HepG2 (cell line): ENCODE measurements at regions not wholly inside any gene's neighbourhood (a gene's known extent, or its start where the extent isn't known, plus 50 kb on each side); places are given as distances from the start of the nearest gene placed in this dataset.

Source experiments
- FOXM1 ChIP-seq: sonication (generic); formaldehyde crosslinking; IDR thresholded peaks from 2 replicates; pipeline ENCODE4 v1.5.0; 2020; ENCODE audit warnings: missing genetic modification reagents
- HIVEP1 ChIP-seq: sonication (generic); formaldehyde crosslinking; IDR thresholded peaks from 2 replicates; pipeline ENCODE4 v1.4.0; 2020; ENCODE audit warnings: mild to moderate bottlenecking, missing genetic modification reagents
- HMGA1 ChIP-seq: sonication (generic); formaldehyde crosslinking; conservative IDR thresholded peaks from 2 replicates; pipeline ENCODE4 v1.4.0; 2020; ENCODE audit warnings: missing genetic modification reagents
- ISX ChIP-seq: sonication (generic); formaldehyde crosslinking; conservative IDR thresholded peaks from 2 replicates; pipeline ENCODE4 v1.5.0; 2020; ENCODE audit warnings: missing genetic modification reagents
- LCORL ChIP-seq, 2 experiments: fragments of 450-650 bp in 1 of 2; sonication (generic) in 1 of 2; formaldehyde crosslinking in 1 of 2; IDR thresholded peaks; 2 replicates each; pipeline versions ENCODE4 v1.5.0 to v1.6.1; 2017 to 2020; ENCODE audit warnings: antibody characterized with exemption in 1 of 2, missing genetic modification reagents in 1 of 2
- MAF1 ChIP-seq: sonication (generic); formaldehyde crosslinking; IDR thresholded peaks from 2 replicates; pipeline ENCODE4 v1.5.0; 2020; ENCODE audit warnings: missing genetic modification reagents, borderline replicate concordance
- MAFF ChIP-seq: IDR thresholded peaks from 2 replicates; pipeline ENCODE4 v1.6.1; 2011; ENCODE audit warnings: low read depth, low read length, improper control_type of control experiment
- PHF20 ChIP-seq: sonication (generic); formaldehyde crosslinking; IDR thresholded peaks from 2 replicates; pipeline ENCODE4 v1.5.0; 2020; ENCODE audit warnings: mild to moderate bottlenecking, missing genetic modification reagents
- TARDBP ChIP-seq: sonication (generic); formaldehyde crosslinking; IDR thresholded peaks from 2 replicates; pipeline ENCODE4 v1.8.0; 2022; ENCODE audit warnings: mild to moderate bottlenecking, missing genetic modification reagents
- TCF7 ChIP-seq: sonication (generic); IDR thresholded peaks from 2 replicates; pipeline ENCODE4 v1.6.1; 2016; ENCODE audit warnings: antibody characterized with exemption, low read depth
- ZBTB8A ChIP-seq: sonication (generic); formaldehyde crosslinking; IDR thresholded peaks from 2 replicates; pipeline ENCODE4 v1.4.0; 2020; ENCODE audit warnings: mild to moderate bottlenecking, low read depth, missing genetic modification reagents, borderline replicate concordance
- ZFP36L2 ChIP-seq: sonication (generic); formaldehyde crosslinking; IDR thresholded peaks from 2 replicates; pipeline ENCODE4 v1.4.0; 2020; ENCODE audit warnings: missing genetic modification reagents
- ZNF10 ChIP-seq: sonication (generic); formaldehyde crosslinking; IDR thresholded peaks from 2 replicates; pipeline ENCODE4 v1.4.0; 2020; ENCODE audit warnings: mild to moderate bottlenecking, low read depth, missing genetic modification reagents, borderline replicate concordance
- ZNF3 ChIP-seq: IDR thresholded peaks from 2 replicates; pipeline ENCODE4 v1.7.0; 2017; ENCODE audit warnings: inconsistent platforms
- ZNF672 ChIP-seq: sonication (generic); formaldehyde crosslinking; IDR thresholded peaks from 2 replicates; pipeline ENCODE4 v1.8.1; 2022; ENCODE audit warnings: missing genetic modification reagents
- ZNF773 ChIP-seq: sonication (generic); formaldehyde crosslinking; IDR thresholded peaks from 2 replicates; pipeline ENCODE4 v1.4.0; 2020; ENCODE audit warnings: missing genetic modification reagents, borderline replicate concordance
- TF ChIP-seq, protein P1 (sequence below): sonication (generic); formaldehyde crosslinking; IDR thresholded peaks from 2 replicates; pipeline ENCODE4 v1.8.1; 2023; ENCODE audit warnings: mild to moderate bottlenecking, moderate library complexity, missing genetic modification reagents
- TF ChIP-seq, protein P2 (sequence below): fragments of 450-650 bp; IDR thresholded peaks from 2 replicates; pipeline ENCODE4 v1.6.1; 2017; ENCODE audit warnings: mild to moderate bottlenecking
- TF ChIP-seq, protein P3 (sequence below): sonication (generic); formaldehyde crosslinking; IDR thresholded peaks from 2 replicates; pipeline ENCODE4 v1.8.1; 2023; ENCODE audit warnings: mild to moderate bottlenecking, missing genetic modification reagents, borderline replicate concordance
- TF ChIP-seq, protein P4 (sequence below): sonication (generic); formaldehyde crosslinking; IDR thresholded peaks from 2 replicates; pipeline ENCODE4 v1.8.0; 2022; ENCODE audit warnings: mild to moderate bottlenecking, missing genetic modification reagents, borderline replicate concordance
- TF ChIP-seq, protein P5 (sequence below): sonication (generic); formaldehyde crosslinking; IDR thresholded peaks from 2 replicates; pipeline ENCODE4 v1.4.0; 2020; ENCODE audit warnings: mild to moderate bottlenecking, missing genetic modification reagents

DNA sequence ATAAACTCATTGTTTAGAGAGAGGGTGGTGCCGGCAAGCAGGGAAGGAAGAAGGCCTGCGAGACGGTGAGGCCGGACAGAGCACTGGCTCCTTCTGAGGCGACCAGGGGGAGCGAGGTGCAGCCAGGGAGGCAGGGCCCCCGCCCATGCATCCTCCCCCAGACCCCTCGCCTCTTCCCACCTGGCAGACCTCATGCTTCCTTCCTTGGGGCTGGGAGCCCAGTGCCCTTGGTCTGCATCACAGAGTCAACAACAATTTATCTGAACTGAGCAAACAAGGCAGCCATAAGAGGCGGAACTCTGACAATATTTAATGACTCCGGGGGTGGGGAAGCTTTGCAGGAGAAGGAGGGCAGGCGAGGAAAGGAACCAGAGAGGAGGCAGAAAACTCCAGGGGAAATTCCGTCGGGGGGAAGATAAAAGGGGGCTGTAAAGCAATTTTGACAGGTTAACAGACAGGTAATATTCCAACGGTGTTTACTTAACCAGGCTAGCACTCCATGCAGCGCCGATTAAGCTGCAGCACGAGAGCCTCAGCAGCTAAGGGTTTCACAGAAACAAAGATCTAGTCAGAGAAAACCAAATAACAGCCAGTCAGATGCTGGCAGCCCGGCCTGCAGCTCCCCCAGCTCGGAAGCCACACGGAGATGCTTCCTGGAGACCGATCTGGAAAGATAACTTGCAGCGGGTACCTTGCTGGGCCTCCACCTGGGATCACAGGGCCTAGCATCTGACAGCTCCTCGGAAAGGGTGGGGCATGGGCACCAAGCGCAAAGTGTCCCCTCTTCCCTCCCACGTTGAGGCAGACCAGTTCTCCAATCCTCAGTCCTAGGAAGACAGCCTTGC lies 398.2 kb downstream of the SOX9 start (continued):
- TF ChIP-seq ZNF10 (no peak), ZNF773 (CRISPR knock-in tag) (no peak), TARDBP (CRISPR knock-in tag) (peak; percentile 91), TCF7 (peak; percentile 90), ZBTB8A (CRISPR knock-in tag) (no peak), HMGA1 (no peak), FOXM1 (CRISPR knock-in tag) (no peak), PHF20 (CRISPR knock-in tag) (0 out of 2 replicates have a peak, but pooled peaks have one; percentile 0), ISX (no peak), ZFP36L2 (CRISPR knock-in tag) (no peak), ZNF3 (CRISPR knock-in tag) (peak; percentile 49; the same call in 1 of the 2 replicates), MAF1 (CRISPR knock-in tag) (no peak), ZNF672 (no peak), LCORL (IDR thresholded peaks at IDR 0.05) (no peak), LCORL (CRISPR knock-in tag; IDR thresholded peaks at IDR 0.05) (peak; percentile 70), HIVEP1 (CRISPR knock-in tag) (no peak), MAFF (no peak)
- TF ChIP-seq, protein P1, sequence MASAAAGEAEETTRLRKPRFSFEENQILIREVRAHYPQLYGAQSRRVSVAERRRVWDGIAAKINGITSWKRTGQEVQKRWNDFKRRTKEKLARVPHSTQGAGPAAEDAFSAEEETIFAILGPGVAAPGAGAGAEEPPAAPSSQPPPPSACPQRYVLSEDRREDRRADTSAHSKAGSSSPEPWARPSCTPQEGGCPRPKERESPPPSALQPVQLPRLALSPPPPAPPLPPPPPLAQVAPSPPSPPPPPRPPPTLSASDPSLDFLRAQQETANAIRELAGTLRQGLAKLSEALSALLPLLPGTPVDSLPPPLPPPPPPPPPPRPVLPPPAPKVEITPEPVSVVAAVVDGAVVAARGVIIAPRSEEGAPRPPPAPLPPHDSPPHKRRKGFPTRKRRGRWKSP (CRISPR knock-in tag): peak; percentile 65
- TF ChIP-seq, protein P2, sequence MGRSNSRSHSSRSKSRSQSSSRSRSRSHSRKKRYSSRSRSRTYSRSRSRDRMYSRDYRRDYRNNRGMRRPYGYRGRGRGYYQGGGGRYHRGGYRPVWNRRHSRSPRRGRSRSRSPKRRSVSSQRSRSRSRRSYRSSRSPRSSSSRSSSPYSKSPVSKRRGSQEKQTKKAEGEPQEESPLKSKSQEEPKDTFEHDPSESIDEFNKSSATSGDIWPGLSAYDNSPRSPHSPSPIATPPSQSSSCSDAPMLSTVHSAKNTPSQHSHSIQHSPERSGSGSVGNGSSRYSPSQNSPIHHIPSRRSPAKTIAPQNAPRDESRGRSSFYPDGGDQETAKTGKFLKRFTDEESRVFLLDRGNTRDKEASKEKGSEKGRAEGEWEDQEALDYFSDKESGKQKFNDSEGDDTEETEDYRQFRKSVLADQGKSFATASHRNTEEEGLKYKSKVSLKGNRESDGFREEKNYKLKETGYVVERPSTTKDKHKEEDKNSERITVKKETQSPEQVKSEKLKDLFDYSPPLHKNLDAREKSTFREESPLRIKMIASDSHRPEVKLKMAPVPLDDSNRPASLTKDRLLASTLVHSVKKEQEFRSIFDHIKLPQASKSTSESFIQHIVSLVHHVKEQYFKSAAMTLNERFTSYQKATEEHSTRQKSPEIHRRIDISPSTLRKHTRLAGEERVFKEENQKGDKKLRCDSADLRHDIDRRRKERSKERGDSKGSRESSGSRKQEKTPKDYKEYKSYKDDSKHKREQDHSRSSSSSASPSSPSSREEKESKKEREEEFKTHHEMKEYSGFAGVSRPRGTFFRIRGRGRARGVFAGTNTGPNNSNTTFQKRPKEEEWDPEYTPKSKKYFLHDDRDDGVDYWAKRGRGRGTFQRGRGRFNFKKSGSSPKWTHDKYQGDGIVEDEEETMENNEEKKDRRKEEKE: no peak
- TF ChIP-seq, protein P3, sequence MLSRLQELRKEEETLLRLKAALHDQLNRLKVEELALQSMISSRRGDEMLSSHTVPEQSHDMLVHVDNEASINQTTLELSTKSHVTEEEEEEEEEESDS (CRISPR knock-in tag): no peak
- TF ChIP-seq, protein P4, sequence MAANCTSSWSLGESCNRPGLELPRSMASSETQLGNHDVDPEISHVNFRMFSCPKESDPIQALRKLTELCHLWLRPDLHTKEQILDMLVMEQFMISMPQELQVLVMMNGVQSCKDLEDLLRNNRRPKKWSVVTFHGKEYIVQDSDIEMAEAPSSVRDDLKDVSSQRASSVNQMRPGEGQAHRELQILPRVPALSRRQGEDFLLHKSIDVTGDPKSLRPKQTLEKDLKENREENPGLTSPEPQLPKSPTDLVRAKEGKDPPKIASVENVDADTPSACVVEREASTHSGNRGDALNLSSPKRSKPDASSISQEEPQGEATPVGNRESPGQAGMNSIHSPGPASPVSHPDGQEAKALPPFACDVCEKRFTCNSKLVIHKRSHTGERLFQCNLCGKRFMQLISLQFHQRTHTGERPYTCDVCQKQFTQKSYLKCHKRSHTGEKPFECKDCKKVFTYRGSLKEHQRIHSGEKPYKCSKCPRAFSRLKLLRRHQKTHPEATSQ: peak; percentile 57; the same call in 1 of the 2 replicates
- TF ChIP-seq, protein P5, sequence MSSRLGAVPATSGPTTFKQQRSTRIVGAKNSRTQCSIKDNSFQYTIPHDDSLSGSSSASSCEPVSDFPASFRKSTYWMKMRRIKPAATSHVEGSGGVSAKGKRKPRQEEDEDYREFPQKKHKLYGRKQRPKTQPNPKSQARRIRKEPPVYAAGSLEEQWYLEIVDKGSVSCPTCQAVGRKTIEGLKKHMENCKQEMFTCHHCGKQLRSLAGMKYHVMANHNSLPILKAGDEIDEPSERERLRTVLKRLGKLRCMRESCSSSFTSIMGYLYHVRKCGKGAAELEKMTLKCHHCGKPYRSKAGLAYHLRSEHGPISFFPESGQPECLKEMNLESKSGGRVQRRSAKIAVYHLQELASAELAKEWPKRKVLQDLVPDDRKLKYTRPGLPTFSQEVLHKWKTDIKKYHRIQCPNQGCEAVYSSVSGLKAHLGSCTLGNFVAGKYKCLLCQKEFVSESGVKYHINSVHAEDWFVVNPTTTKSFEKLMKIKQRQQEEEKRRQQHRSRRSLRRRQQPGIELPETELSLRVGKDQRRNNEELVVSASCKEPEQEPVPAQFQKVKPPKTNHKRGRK: no peak
